IPS DF 19.7 (cell line): ENCODE measurements at regions not wholly inside any gene's neighbourhood (a gene's known extent, or its start where the extent isn't known, plus 50 kb on each side); places are given as distances from the start of the nearest gene placed in this dataset.
"Not testable (repeated sequence)": the region's sequence is repeated elsewhere in the genome, so short reads cannot be mapped to it uniquely, and the experiment has no call there.

Source experiments
- DNase-seq: peaks from one replicate; pipeline ENCODE4 v3.0.0-alpha.2; 2013; ENCODE audit warnings: low read depth, low spot score

DNA sequence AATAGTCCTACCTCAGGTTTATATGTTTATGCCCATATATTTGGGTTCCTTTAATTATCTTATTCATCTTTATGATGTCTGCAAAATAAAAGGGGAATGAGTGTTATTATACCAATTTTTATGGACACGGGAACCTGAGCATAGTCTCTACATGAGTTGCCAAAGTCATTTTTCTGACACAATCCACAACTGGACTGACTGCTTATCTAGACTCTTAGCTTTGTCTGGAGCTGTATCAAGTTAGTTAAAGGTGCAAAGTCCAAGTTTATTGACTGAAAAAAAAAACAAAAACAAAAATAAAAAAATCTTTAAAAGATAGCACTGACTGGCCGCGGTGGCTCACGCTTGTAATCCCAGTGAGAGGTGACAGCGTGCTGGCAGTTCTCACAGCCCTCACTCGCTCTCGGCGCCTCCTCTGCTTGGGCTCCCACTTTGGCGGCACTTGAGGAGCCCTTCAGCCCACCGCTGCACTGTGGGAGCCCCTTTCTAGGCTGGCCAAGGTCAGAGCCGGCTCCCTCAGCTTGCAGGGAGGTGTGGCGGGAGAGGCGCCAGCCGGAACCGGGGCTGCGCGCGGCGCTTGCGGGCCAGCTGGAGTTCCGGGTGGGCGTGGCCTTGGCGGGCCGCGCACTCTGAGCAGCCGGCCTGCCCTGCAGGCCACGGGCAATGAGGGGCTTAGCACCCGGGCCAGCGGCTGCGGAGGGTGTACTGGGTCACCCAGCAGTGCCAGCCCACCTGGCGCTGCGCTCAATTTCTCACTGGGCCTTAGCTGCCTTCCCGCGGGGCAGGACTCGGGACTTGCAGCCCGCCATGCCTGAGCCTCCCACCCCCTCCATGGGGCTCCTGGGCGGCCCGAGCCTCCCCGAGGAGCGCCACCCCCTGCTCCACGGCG lies 116.6 kb upstream of the MBNL1 start:
- not testable (repeated sequence) for DNase-seq

- not testable (repeated sequence) for DNase-seq
These were observed 115.6 kb upstream of the MBNL1 start for GRCh38 chr3:152153115-152153514.

- no peak for DNase-seq
These were observed 113.3 kb upstream of the MBNL1 start for GRCh38 chr3:152155246-152156020.

DNA sequence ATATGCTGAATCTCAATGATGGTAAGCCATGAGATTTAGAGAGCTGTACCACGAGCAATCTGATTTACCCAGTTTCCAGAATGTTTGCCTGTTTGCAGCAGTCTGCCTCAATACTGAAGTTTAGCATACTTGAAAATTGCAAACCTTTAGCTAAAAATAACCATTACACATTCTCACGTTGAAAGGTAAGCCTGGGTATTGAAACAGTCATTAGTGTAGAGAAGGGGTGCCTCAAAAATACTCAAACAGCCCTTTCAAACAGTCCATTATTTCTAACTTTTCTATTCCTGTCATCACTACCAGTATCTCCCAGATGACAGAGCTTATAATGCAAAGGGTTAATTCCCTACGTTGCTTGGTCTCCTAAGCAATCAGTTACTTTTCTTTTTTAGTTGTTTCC lies 111.8 kb upstream of the MBNL1 start:
- no peak for DNase-seq

DNA sequence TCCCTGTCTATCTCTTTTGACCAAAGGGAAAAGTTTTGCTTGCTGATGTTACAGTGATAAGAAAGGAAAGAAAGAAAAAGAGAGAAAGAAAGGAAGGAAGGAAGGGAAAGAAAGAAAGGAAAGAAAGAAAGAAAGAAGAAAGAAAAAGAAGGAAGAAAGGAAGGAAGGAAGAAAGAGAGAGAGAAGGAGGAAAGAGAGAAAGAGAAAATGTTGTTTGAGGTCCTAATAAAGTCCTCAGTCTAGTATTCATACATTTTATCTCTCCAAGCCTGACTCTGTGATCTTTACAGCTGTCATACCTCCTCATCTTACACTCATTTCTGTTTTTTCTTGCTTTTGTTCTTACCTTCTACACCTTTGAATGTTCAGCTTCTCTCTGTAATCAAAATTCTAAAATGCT lies 111.4 kb upstream of the MBNL1 start:
- no peak for DNase-seq

DNA sequence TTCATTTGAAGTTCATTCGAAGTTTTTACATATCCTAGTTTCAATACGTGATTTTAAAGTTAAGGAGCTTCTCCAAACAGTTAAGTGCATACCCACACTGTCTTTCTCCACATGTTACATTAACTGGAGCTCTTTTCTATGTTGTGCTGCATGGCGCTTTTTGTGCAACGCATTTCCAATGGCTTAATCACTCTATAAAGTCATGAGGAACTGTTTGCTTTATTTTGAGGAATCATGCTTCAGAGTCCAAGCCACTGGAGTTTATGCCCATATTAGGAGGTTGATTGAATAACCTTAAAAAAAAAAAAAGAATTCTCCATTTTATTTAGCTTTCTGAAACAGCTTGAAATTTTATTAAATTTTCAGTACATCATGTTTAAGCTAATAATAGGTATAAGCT lies 109.4 kb upstream of the MBNL1 start:
- DNase-seq: no peak

DNA sequence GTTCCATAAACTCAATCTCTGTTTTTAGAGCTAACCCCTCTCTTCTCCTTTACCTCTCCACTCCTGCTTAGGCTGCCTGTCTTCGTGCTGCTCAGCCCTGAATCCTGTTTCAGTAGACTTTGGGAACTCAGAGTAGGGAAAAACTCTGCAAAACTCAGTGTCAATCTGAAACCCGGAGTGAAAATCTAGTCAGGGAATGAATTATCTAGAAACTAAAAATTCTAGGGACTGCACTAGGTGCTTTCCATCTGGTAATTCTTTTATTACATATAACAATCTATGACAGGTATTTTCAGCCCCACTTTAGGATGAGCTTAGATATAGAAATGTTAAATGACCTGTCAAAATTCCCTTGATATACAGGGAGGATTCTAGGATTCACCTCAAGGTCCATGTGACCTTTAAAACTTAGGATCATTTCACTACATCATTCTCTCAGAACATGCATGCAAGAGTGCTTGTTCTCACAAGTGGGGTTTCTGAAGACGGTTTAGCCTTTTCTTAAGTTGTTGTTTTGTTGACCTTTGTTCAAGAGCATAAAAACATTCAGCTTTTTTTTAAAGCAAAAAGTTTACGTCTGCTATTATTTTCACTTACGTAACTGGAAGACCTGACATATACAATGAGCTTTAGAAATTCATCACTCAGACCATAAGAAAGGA lies 108.2 kb upstream of the MBNL1 start:
- DNase-seq: no peak

GRCh38 chr3:152172460-152172859 lies 96.3 kb upstream of the MBNL1 start:
- no peak for DNase-seq

- DNase-seq: no peak
These were observed 95.1 kb upstream of the MBNL1 start for GRCh38 chr3:152173627-152174026.

- DNase-seq: no peak
These were observed 93.7 kb upstream of the MBNL1 start for GRCh38 chr3:152174876-152175527.

GRCh38 chr3:152175528-152175889 lies 93.2 kb upstream of the MBNL1 start:
- no peak for DNase-seq

DNA sequence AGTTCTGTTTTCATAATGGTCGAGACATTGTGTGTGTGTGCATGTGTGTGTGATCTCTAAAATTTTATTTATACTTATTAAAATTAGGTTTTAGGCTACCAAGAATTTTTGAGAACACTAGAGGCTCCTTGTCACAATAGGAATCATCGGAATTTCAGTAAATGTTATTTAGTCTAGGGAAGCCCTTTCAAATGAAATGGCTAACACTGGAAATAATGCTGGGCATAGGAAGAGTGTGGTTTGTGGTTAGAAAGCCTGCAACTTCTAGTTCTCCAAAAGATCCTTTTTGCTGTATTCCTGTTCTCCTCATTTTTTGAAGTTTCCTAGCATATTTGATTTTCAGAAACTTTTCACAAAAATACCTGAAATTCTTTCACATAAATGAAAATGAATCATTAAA lies 92.5 kb upstream of the MBNL1 start:
- no peak for DNase-seq

DNA sequence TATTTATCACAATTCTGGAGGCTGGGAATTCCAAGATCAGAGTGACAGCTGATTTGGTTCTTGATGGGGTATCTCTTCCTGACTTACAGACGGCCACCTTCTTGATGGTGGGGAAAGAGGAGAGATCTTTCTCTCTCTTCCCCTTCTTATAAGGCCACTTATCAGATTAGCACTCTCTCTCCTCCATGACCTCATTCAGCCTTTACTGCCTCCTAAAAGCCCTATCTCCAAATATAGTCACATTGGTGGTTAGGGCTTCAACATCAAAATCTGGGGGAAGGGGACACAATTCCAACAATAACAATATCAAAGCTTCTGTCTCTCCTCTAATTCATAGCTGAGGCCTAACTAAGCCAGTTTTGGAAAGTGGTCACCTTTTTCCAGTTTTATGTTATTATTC lies 91.7 kb upstream of the MBNL1 start:
- no peak for DNase-seq

DNA sequence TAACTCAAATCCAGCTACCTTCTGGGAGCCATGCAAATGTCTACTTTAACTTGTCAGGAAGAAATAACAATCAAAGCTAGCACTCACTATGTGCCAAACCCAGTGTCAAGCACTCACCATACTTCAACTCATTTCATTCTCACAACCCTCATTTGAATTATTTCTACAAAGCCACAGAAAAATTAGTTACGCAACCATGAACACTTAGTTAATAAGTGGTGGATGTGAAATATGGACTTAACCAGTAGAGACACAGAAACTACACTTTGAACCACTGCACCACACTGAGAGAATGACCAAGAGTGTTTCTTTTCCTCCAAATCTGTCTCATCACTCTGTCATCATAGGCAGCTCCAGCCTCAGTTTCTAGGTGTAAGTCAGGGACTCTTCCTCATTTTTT lies 91.0 kb upstream of the MBNL1 start:
- DNase-seq: no peak

DNA sequence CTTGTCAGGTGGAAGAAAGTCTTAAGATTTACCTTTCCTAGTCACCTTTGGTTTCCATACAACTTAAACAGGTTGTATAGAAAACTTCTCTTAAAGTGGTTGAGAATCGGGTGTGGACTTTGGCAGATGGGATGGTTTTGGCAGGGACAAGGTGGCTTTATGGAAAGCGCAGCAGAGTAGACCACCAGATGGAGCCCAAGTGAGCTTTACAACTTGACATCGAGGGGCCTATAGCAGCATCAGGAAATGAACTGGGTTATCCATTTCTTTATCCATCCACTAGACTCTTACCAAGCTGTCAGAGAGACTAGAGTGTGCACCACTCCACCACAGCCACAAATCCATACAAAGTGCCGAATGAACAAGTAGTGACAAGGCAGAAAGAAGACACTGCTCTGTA lies 85.3 kb upstream of the MBNL1 start:
- peak; percentile 15 for DNase-seq

DNA sequence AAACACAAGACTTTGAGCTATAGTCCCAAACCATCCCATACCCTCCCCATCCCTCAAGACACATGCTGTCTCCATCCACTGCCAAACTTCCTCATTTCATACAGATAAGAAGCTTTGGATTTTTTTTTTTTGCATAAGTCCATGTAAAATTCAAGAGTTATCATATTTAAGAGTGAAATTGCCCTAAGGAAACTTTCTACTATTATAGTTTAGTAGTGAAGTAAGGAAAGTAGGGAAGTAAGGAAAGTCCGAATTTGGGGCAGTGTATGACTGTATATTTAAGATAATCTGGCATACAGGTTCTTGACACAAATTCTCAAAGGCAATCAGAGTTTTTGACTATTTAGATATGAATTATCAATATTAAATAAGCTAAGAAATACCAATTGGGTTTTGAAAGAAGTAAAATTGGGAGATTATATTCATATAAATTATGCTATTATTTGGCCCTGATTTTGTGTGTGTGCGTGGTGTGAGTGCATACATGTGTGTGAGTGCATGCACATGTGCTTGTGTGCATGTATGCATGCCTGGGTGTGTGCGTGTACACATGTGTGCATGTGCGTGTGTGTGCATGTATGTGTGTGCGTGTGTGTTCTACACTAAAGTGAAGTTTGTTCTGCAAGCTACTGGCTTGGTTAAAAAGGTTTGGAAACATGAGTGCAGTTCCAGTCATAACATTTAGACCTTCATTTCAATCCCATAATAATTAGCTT lies 83.6 kb upstream of the MBNL1 start:
- DNase-seq: no peak

DNA sequence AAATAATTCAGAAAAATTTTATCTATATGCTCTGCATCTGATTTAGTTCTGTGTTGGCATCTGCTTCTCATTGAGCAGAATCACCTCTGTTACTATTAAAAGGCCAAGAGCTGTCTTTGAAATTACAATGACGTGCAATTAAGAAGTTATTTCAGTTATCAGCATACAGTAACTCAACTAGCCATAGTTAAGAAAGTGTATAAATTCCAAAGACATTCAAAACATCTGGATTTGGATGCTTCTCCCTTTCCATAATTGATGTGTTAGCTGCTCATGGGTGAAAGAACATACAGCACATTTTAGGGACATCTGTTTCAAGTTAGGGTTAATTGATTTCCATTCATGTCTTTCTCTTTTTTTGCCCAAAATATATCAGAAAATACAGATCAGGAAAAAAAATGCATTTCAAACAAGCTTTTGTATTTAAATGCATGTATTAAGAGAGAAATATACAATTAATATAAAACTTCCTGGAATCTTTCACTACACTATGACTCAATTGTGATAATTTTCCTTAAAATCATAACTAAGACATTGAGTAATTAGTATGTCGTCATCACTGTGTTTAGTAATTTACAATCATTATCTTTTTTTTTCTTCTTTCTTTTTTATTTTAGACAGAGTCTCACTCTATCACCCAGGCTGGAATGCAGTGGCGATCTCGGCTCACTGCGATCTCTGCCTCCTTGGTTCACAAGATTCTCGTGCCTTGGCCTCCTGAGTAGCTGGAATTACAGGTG lies 82.7 kb upstream of the MBNL1 start:
- DNase-seq: no peak

DNA sequence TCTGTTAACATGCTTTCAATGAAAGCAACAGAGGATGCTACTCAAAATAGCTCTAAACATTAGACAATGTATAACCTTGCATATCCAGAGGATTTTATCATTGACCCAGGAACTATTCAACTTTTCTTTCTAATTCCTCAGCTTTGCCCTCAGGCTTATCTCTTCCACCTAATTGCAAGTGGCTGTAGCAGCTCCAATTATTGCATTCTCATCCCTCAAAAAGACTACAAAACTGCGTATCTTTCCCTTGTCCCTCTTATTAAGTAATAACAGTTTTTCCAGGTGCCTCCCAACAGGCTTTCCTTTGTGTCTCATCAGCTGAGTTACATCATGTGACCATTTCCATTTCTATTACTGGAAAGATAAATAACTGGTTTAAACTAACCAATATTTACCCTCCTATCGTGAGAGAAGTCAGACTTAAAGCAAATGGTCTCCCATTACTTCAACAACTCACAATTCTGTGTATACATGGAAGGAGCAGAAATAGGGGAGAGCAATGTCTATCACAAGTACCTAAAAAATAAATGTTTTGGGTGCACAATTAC lies 78.0 kb upstream of the MBNL1 start:
- DNase-seq: no peak

GRCh38 chr3:152192050-152192449 lies 76.7 kb upstream of the MBNL1 start:
- no peak for DNase-seq

DNA sequence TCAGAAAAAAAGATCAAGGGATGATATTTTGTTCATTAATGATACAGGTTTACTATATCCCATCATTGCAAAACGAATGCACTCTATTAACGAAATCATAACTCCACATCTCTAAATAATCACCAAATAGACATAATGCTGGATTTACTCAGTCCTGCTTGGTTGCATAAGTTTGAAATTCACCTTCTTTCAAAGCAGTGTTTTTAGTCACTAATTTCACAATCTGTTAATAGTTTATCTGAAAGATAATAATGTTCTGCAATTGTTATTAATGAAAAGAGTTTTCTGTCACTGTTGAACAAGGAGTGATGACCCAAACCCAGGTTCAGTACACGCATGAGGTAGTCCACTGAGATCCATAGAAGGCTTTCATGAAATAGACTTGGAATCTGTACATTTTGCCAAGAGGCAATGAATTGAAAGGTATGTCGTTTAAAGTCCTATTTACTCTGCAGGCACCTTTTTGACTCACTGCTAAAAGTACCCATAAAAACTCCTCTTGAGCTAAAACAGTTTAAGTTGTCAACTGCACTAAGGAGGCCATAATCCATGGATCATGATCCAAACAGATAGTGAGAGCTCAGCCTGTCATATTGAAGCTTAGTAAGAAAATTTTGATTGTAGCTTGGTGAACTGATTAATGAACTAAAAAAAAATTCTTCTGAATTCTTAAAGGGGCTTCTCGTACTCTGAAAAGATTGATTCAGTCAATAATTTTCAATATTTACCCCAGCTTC lies 75.6 kb upstream of the MBNL1 start:
- no peak for DNase-seq
